AG04450 (cell line): ENCODE measurements at regions not wholly inside any gene's neighbourhood (a gene's known extent, or its start where the extent isn't known, plus 50 kb on each side); places are given as distances from the start of the nearest gene placed in this dataset.
A peak's percentile ranks its signal among the peaks of the same experiment; 100 is the strongest.
"Not testable (repeated sequence)": the region's sequence is repeated elsewhere in the genome, so short reads cannot be mapped to it uniquely, and the experiment has no call there.

Source experiments
- CTCF ChIA-PET: fragments of 300-600, 350-600 bp; formaldehyde crosslinking; extraction: SDS; loops from one replicate; lab custom pipeline; 2022; ENCODE audit warnings: antibody characterized with exemption, inconsistent platforms; lab: Charles Lee
- POLR2A ChIA-PET: fragments of 350-600 bp; formaldehyde crosslinking; extraction: SDS; loops from one replicate; lab custom pipeline; 2021; ENCODE audit warnings: antibody characterized with exemption, inconsistent platforms; lab: Yijun Ruan, JAX
- DNase-seq: peaks from one replicate; pipeline ENCODE4 v3.0.0-alpha.2; 2011; ENCODE audit warnings: low read depth, low spot score
- H3K27ac ChIP-seq: one replicate; pipeline ENCODE4 v1.5.1; 2012; ENCODE audit warnings: low read depth, low read length, control low read depth
- H3K27me3 ChIP-seq: one replicate; pipeline ENCODE4 v1.6.0; 2012; ENCODE audit warnings: low read length; ENCODE audit not compliant: control insufficient read depth, insufficient read depth
- H3K4me3 ChIP-seq: 2 replicates; pipeline ENCODE4 v1.5.1; 2011; ENCODE audit warnings: mild to moderate bottlenecking, low read depth, low read length, control low read depth
- H3K9me3 ChIP-seq: 2 replicates; pipeline ENCODE4 v1.5.1; 2012; ENCODE audit warnings: low read length; ENCODE audit not compliant: control insufficient read depth, insufficient read depth
- CTCF ChIP-seq: IDR thresholded peaks from 2 replicates; pipeline ENCODE4 v1.5.1; 2011; ENCODE audit warnings: low read depth, low read length, control low read depth, inconsistent platforms

- Histone ChIP-seq H3K9me3 (peaks cover 3% of the 10 kb centered on the region; the same call in 1 of the 2 replicates), H3K4me3 (no peak overlapping the region), H3K27ac (no peak overlapping the region), H3K27me3 (no peaks in the 10 kb centered on the region)
- no peak for DNase-seq
- ChIA-PET CTCF (interaction anchor here (0.6 to 1.5 kb wide), 2 partner anchors 9 to 112 kb away, joined by 3 to 6 read pairs; no protein-coding TSS in a partner anchor), POLR2A (no interaction called here)
- peak; percentile 71 for TF ChIP-seq CTCF
Observed at GRCh38 chr14:99995700-99996356, 69.4 kb upstream of the EVL start.

GRCh38 chr14:99996951-99997571, 68.2 kb upstream of the EVL start:
- no peak for TF ChIP-seq CTCF
- no peaks in the 10 kb centered on the region for H3K27me3 ChIP-seq
- no peak for DNase-seq
- H3K4me3 ChIP-seq = no peak overlapping the region
- no peak overlapping the region for H3K27ac ChIP-seq
- H3K9me3 ChIP-seq = peaks cover 3% of the 10 kb centered on the region; the same call in 1 of the 2 replicates
- POLR2A ChIA-PET = no interaction called here
- CTCF ChIA-PET = interaction anchor here (0.8 to 1.7 kb wide), 3 partner anchors 15 to 111 kb away, joined by 3 to 6 read pairs (median 4); no protein-coding TSS in a partner anchor

- CTCF ChIA-PET = interaction anchor here (1.2 kb wide), 1 partner anchor 107 kb away, joined by 3 read pairs; no protein-coding TSS in a partner anchor
- POLR2A ChIA-PET, DNase-seq, H3K27me3 ChIP-seq, H3K27ac ChIP-seq, H3K4me3 ChIP-seq: not testable (repeated sequence)
- peaks cover 11% of the 10 kb centered on the region for H3K9me3 ChIP-seq
Observed at GRCh38 chr14:100000398-100000797, 64.8 kb upstream of the EVL start.

- Histone ChIP-seq H3K9me3 (peaks cover 11% of the 10 kb centered on the region), H3K27me3 (no peaks in the 10 kb centered on the region), H3K4me3 (no peak overlapping the region), H3K27ac (no peak overlapping the region)
- TF ChIP-seq CTCF = no peak
- CTCF ChIA-PET = interaction anchor here (1.0 to 1.4 kb wide), 2 partner anchors 8 to 10 kb away, joined by 3 read pairs; no protein-coding TSS in a partner anchor
- POLR2A ChIA-PET = no interaction called here
- DNase-seq = no peak
Observed at GRCh38 chr14:100004392-100004791, 60.8 kb upstream of the EVL start.

GRCh38 chr14:100007254-100007653, 58.0 kb upstream of the EVL start:
- H3K27me3 ChIP-seq = no peaks in the 10 kb centered on the region
- no peak overlapping the region for H3K27ac ChIP-seq
- no peak for TF ChIP-seq CTCF
- H3K4me3 ChIP-seq = no peak overlapping the region
- DNase-seq = no peak
- CTCF ChIA-PET = interaction anchor here (0.6 kb wide), 1 partner anchor 104 kb away, joined by 4 read pairs; no protein-coding TSS in a partner anchor
- POLR2A ChIA-PET = no interaction called here
- H3K9me3 ChIP-seq = peaks cover 8% of the 10 kb centered on the region

GRCh38 chr14:100009802-100010201, 55.4 kb upstream of the EVL start:
- H3K27ac ChIP-seq, H3K4me3 ChIP-seq, CTCF ChIA-PET, DNase-seq, H3K27me3 ChIP-seq, H3K9me3 ChIP-seq, POLR2A ChIA-PET: not testable (repeated sequence)
